ENCODE measurements at regions not wholly inside any gene's neighbourhood (a gene's known extent, or its start where the extent isn't known, plus 50 kb on each side); places are given as distances from the start of the nearest gene placed in this dataset.

DNA sequence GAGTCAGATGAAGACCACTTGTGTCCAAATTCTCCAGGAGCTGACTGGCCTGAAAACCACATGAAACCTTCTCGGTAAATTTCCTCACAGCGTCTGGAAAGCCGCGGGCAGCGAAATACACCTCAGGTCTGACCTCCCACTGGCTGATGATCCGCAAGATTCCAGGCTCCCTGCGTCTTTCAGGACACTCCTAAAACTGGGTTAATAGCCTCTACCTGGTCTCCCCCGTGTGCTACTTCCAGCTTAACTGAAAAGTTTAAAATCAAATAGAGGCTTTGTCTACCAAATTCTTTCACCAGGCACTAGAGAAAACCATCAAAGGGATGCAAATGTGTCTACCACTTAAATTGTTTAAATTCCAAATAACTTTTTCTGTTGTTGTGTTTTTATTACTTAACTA, 312.6 kb downstream of the DRD1 start:
- TF ChIP-seq, protein P1, sequence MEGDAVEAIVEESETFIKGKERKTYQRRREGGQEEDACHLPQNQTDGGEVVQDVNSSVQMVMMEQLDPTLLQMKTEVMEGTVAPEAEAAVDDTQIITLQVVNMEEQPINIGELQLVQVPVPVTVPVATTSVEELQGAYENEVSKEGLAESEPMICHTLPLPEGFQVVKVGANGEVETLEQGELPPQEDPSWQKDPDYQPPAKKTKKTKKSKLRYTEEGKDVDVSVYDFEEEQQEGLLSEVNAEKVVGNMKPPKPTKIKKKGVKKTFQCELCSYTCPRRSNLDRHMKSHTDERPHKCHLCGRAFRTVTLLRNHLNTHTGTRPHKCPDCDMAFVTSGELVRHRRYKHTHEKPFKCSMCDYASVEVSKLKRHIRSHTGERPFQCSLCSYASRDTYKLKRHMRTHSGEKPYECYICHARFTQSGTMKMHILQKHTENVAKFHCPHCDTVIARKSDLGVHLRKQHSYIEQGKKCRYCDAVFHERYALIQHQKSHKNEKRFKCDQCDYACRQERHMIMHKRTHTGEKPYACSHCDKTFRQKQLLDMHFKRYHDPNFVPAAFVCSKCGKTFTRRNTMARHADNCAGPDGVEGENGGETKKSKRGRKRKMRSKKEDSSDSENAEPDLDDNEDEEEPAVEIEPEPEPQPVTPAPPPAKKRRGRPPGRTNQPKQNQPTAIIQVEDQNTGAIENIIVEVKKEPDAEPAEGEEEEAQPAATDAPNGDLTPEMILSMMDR (IDR thresholded peaks at IDR 0.05; ENCODE audit: low read depth, low read length), result no peak
- H3K4me3 ChIP-seq (ENCODE audit: low read depth, low read length), result no peak overlapping the region

DNA sequence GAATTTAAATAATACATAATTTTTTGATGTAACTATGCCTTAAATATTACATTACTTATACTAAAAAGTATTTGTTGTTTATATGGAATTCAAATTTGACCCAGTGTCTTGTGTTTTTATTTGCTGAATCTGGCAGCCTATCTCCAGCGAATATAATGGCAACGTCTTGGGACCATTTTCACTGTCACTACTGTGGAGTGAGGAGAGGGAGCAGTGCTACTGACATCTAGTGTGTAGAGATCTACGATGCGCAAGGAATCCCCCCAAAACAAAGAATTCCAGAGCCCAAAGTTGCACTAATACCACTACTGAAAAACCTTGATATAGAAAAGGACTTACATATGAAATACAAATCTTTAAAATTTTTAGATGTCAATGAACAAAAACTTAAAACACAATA, 314.4 kb downstream of the DRD1 start:
- H3K4me3 ChIP-seq (ENCODE audit: low read depth, low read length), result no peak overlapping the region
- TF ChIP-seq, protein P1 (IDR thresholded peaks at IDR 0.05; ENCODE audit: low read depth, low read length), result no peak

DNA sequence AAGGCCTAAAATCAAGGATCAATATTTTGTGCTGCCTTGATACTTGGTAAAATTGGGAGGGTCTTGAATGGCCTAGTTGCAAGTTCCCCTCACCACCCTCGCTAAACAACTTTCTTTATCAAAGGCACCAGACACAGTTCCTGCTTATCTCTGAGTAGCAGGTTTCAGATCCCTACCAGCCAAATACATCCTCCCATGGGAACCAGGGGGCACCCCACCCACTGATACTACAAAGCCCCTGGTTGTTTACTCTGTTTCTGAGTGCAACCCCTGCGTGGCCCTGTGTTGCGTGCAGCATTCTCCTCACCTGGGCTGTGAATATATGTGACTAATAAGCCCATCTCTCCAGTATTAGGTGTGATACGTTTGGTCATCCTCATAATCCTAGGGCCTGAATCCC, 314.9 kb downstream of the DRD1 start:
- TF ChIP-seq, protein P1 (IDR thresholded peaks at IDR 0.05; ENCODE audit: low read depth, low read length), result no peak
- H3K4me3 ChIP-seq (ENCODE audit: low read depth, low read length), result no peak overlapping the region

DNA sequence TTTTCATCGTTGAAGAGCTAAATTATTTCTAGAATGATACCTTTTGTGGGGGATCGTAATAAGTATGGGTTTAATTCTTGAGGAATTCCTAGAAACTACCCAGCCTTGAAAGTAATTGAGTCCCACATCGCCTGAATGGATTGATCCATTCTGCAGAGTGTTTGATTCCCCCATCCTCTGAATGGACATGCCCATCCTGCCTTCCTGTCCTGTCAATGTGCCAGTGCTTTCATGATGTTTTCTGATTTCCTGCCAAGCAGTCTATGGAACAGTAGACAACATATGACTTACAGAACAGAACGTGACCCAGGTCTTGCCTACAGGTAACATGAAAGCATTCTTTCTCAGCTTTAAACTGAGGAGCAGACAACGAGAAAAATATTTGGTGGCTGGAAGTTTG, 319.2 kb downstream of the DRD1 start:
- no peak overlapping the region for H3K4me3 ChIP-seq (ENCODE audit: low read depth, low read length)
- TF ChIP-seq, protein P1 (IDR thresholded peaks at IDR 0.05; ENCODE audit: low read depth, low read length), result no peak

DNA sequence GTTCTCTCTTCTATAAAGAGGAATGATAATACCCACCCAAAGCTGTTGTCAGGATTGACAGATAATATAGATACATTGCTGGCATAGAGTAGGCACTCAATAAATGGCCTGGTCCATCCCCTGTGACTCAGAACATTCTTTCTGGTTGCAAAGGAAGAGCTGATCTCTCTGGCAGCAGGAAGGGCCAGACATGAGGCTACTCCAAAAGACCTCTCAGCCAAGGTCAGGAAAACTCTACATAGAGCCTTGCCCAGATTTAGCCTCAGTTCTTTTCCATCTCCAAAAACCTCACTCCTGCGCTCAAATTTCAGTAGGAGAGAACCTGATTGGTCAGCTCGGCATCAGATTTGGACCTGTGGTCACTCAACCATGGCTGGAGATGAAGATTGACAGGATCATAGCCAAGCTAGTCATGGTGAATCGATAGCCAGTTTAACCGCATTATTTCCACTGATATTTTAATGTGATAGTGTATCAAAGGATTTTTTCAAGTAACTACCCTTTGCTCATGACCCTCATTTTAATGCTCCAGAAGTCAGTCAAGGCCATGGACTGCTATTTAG, 319.6 kb downstream of the DRD1 start:
- TF ChIP-seq, protein P1 (IDR thresholded peaks at IDR 0.05; ENCODE audit: low read depth, low read length), result no peak
- H3K4me3 ChIP-seq (ENCODE audit: low read depth, low read length), result no peak overlapping the region

DNA sequence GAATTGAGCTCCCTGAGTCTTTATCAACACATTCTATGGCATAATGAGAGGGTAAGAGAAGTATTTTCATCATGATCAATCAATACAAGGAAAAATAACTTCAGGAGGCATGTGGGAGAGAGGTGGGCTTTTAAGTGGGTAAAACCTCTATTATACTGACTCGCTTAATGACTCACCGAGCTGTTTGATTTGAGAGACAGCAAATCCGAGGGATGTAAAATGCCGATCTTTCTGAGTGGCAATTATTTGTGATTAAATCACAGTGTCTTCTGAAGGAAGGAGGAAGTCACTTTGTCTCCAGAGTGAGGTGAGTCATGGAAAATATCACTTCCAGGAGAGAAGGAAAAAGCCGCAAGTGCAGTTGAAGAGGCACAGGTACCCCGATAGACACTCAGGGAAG, 320.4 kb downstream of the DRD1 start:
- TF ChIP-seq, protein P1 (IDR thresholded peaks at IDR 0.05; ENCODE audit: low read depth, low read length), result no peak
- no peak overlapping the region for H3K4me3 ChIP-seq (ENCODE audit: low read depth, low read length)

DNA sequence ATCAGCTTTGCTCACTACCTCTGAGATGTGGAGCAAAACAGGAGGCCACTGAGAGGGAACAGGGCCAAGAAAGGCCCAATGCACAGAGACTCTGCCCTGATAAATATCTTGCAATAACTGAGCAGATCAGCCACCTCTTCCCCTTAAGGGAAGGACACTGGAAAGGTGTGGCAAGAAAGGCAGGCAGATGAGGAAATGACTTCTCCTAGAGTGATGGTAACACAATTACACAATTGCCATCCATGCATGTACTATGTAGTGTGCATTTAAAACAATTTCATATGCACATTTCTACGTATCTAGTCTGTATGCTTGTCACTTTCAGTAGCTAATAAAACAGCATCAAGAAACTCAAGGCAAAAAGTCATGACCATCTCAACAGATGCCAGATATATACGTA, 322.5 kb downstream of the DRD1 start:
- no peak overlapping the region for H3K4me3 ChIP-seq (ENCODE audit: low read depth, low read length)
- TF ChIP-seq, protein P1 (IDR thresholded peaks at IDR 0.05; ENCODE audit: low read depth, low read length), result no peak
